ENCODE measurements at regions not wholly inside any gene's neighbourhood (a gene's known extent, or its start where the extent isn't known, plus 50 kb on each side); places are given as distances from the start of the nearest gene placed in this dataset.

- no peaks in the 10 kb centered on the region for H3K27me3 ChIP-seq (ENCODE audit: control insufficient read depth in 4 of 4, insufficient read depth in 4 of 4, low read length in 3 of 4)
- no peak overlapping the region for H3K4me3 ChIP-seq (ENCODE audit: low read depth in 1 of 3, low read length in 3 of 3)
- H3K9ac ChIP-seq (ENCODE audit: low read depth in 1 of 2, low read length in 2 of 2): no peak overlapping the region
- no peaks in the 10 kb centered on the region for H3K36me3 ChIP-seq (ENCODE audit: control insufficient read depth in 4 of 4, insufficient read depth in 3 of 4, low read depth in 1 of 4, low read length in 3 of 4)
- H3K9me3 ChIP-seq (ENCODE audit: control insufficient read depth in 4 of 4, low read length in 3 of 4): peaks cover 0 to 6% (median 0%) of the 10 kb centered on the region in 4 donors
- WGBS: 88% methylated on average over 2 of the region's 2 CpGs
- TF ChIP-seq FOXA1 (IDR thresholded peaks at IDR 0.05) (no peak), REST (IDR thresholded peaks at IDR 0.05) (no peak), NR2F2 (IDR thresholded peaks at IDR 0.05) (no peak), GABPA (IDR thresholded peaks at IDR 0.05 in 1 of 2, conservative IDR thresholded peaks at IDR 0.05 in 1 of 2) (no peak), JUND (IDR thresholded peaks at IDR 0.05) (no peak), RXRA (IDR thresholded peaks at IDR 0.05) (no peak), HNF4G (IDR thresholded peaks at IDR 0.05) (no peak), FOXA2 (IDR thresholded peaks at IDR 0.05) (no peak), SP1 (IDR thresholded peaks at IDR 0.05) (no peak), RAD21 (IDR thresholded peaks at IDR 0.05) (no peak), TAF1 (conservative IDR thresholded peaks at IDR 0.05) (no peak), CTCF (IDR thresholded peaks at IDR 0.05; ENCODE audit: low read depth, low read length, missing input control) (no peak), ATF3 (IDR thresholded peaks at IDR 0.05) (no peak), EGR1 (IDR thresholded peaks at IDR 0.05; ENCODE audit: low read depth in 2 of 2) (no peak)
- TF ChIP-seq, protein P1, sequence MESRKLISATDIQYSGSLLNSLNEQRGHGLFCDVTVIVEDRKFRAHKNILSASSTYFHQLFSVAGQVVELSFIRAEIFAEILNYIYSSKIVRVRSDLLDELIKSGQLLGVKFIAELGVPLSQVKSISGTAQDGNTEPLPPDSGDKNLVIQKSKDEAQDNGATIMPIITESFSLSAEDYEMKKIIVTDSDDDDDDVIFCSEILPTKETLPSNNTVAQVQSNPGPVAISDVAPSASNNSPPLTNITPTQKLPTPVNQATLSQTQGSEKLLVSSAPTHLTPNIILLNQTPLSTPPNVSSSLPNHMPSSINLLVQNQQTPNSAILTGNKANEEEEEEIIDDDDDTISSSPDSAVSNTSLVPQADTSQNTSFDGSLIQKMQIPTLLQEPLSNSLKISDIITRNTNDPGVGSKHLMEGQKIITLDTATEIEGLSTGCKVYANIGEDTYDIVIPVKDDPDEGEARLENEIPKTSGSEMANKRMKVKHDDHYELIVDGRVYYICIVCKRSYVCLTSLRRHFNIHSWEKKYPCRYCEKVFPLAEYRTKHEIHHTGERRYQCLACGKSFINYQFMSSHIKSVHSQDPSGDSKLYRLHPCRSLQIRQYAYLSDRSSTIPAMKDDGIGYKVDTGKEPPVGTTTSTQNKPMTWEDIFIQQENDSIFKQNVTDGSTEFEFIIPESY (IDR thresholded peaks at IDR 0.05): no peak
- TF ChIP-seq, protein P2, sequence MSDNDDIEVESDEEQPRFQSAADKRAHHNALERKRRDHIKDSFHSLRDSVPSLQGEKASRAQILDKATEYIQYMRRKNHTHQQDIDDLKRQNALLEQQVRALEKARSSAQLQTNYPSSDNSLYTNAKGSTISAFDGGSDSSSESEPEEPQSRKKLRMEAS (IDR thresholded peaks at IDR 0.05): no peak
- H3K4me1 ChIP-seq (ENCODE audit: control insufficient read depth in 4 of 4, insufficient read depth in 4 of 4, low read length in 3 of 4): peaks cover 0 to 2% (median 0%) of the 10 kb centered on the region in 4 donors
- no peak for DNase-seq (ENCODE audit: low spot score)
- no peak overlapping the region for H3K27ac ChIP-seq (ENCODE audit: low read depth in 1 of 2, low read length in 2 of 2)
Observed at GRCh38 chr18:5091741-5092140, 105.3 kb downstream of the AKAIN1 start.

- no peak overlapping the region for H3K4me3 ChIP-seq (ENCODE audit: low read depth in 1 of 3, low read length in 3 of 3)
- H3K4me1 ChIP-seq (ENCODE audit: control insufficient read depth in 4 of 4, insufficient read depth in 4 of 4, low read length in 3 of 4): no peaks in the 10 kb centered on the region
- no peak overlapping the region for H3K27ac ChIP-seq (ENCODE audit: low read depth in 1 of 2, low read length in 2 of 2)
- H3K27me3 ChIP-seq (ENCODE audit: control insufficient read depth in 4 of 4, insufficient read depth in 4 of 4, low read length in 3 of 4): peaks cover 0 to 5% (median 0%) of the 10 kb centered on the region in 4 donors
- 70% methylated on average over 3 of the region's 3 CpGs for WGBS
- no peak for TF ChIP-seq NR2F2 (IDR thresholded peaks at IDR 0.05)
- TF ChIP-seq REST (IDR thresholded peaks at IDR 0.05): no peak
- no peak for TF ChIP-seq CTCF (IDR thresholded peaks at IDR 0.05; ENCODE audit: low read depth, low read length, missing input control)
- no peak for TF ChIP-seq SP1 (IDR thresholded peaks at IDR 0.05)
- no peak for TF ChIP-seq FOXA2 (IDR thresholded peaks at IDR 0.05)
- no peak for TF ChIP-seq TAF1 (conservative IDR thresholded peaks at IDR 0.05)
- no peak for TF ChIP-seq EGR1 (IDR thresholded peaks at IDR 0.05; ENCODE audit: low read depth in 2 of 2)
- TF ChIP-seq RXRA (IDR thresholded peaks at IDR 0.05): no peak
- TF ChIP-seq, protein P2 (IDR thresholded peaks at IDR 0.05): no peak
- no peaks in the 10 kb centered on the region for H3K36me3 ChIP-seq (ENCODE audit: control insufficient read depth in 4 of 4, insufficient read depth in 3 of 4, low read depth in 1 of 4, low read length in 3 of 4)
- no peak overlapping the region for H3K9ac ChIP-seq (ENCODE audit: low read depth in 1 of 2, low read length in 2 of 2)
- H3K9me3 ChIP-seq (ENCODE audit: control insufficient read depth in 4 of 4, low read length in 3 of 4): no peaks in the 10 kb centered on the region
- no peak for DNase-seq (ENCODE audit: low spot score)
Observed at GRCh38 chr18:5075297-5075696, 121.8 kb downstream of the AKAIN1 start.

All from liver (tissue), 8 donors.